Right renal cortex interstitium (tissue), 3 donors: ENCODE measurements at regions not wholly inside any gene's neighbourhood (a gene's known extent, or its start where the extent isn't known, plus 50 kb on each side); places are given as distances from the start of the nearest gene placed in this dataset.

ENCODE experiments used
- DNase-seq, 3 donors: peaks; one replicate each; pipeline ENCODE4 v3.0.0-alpha.2; 2013; ENCODE audit warnings: low read depth in 3 of 3, low spot score in 2 of 3

- no peak for DNase-seq
Measured at GRCh38 chr10:47246406-47247147, 53.4 kb upstream of the GDF10 start.

GRCh38 chr10:47247148-47248059, 52.6 kb upstream of the GDF10 start:
- DNase-seq: no peak

GRCh38 chr10:47248386-47249090, 51.5 kb upstream of the GDF10 start:
- DNase-seq: no peak

GRCh38 chr10:47249881-47250280, 50.1 kb upstream of the GDF10 start:
- DNase-seq: no peak
